K562 (cell line): ENCODE measurements at regions not wholly inside any gene's neighbourhood (a gene's known extent, or its start where the extent isn't known, plus 50 kb on each side); places are given as distances from the start of the nearest gene placed in this dataset.

Experiments
- ATAC-seq: fragments of 200-7000 bp; cut with Tn5 transposase; 3 replicates; pipeline ENCODE4 v1.9.1; 2020; ENCODE audit warnings: moderate library complexity
- BruUV-seq: library from RNA; stranded (reverse); fragments of 400-500 nt; replicated peaks from 2 replicates; lab custom pipeline; 2021; lab: Mats Ljungman, UMichigan
- CTCF ChIA-PET: fragments of 300-600 bp; formaldehyde crosslinking; extraction: SDS; loops from one replicate; lab custom pipeline; 2021; ENCODE audit warnings: low intra/inter-chr PET ratio; lab: Yijun Ruan, JAX
- POLR2A ChIA-PET: fragments of 300-600, 350-650 bp; sonication (Branson Sonifier 250); formaldehyde crosslinking; extraction: SDS; loops from one replicate; lab custom pipeline; 2021; ENCODE audit warnings: antibody characterized with exemption, inconsistent platforms; lab: Yijun Ruan, JAX
- DNase-seq, 4 experiments: peaks; one replicate each; pipeline versions ENCODE4 v3.0.0 to v3.0.0-alpha.2; 2011 to 2018; ENCODE audit warnings: low spot score in 3 of 4, mixed read lengths in 3 of 4; ENCODE audit errors: extremely low read depth in 1 of 4
- FAIRE-seq: peaks from 2 replicates; lab custom pipeline; 2011; peaks lifted over from hg19 to GRCh38; lab: Jason Lieb, UNC
- H2AFZ ChIP-seq: 2 replicates; pipeline ENCODE4 v1.6.0; 2011; ENCODE audit warnings: low read depth, low read length, control low read depth, inconsistent platforms
- H3K27ac ChIP-seq: fragments of 200-600 bp; 3 replicates; pipeline ENCODE4 v1.8.0; 2011; ENCODE audit warnings: low read depth, mild to moderate bottlenecking, control low read depth, inconsistent platforms, low read length, moderate library complexity, mixed read lengths; ENCODE audit errors: extremely low read depth
- H3K27me3 ChIP-seq, 2 experiments: fragments of 300-600 bp in 1 of 2; 2 replicates in 1 of 2; 3 replicates in 1 of 2; pipeline versions ENCODE4 v1.6.0 to v1.8.0; 2011; ENCODE audit warnings: inconsistent platforms in 2 of 2, low read length in 2 of 2, mild to moderate bottlenecking in 1 of 2, mixed read lengths in 1 of 2, moderate library complexity in 1 of 2; ENCODE audit not compliant: control insufficient read depth in 2 of 2, insufficient read depth in 2 of 2
- H3K36me3 ChIP-seq: fragments of 300-600 bp; 3 replicates; pipeline ENCODE4 v1.8.0; 2011; ENCODE audit warnings: mild to moderate bottlenecking, low read length, inconsistent platforms; ENCODE audit not compliant: control insufficient read depth, insufficient read depth
- H3K4me1 ChIP-seq, 2 experiments: fragments of 200-600 bp in 1 of 2; replicated peaks in 1 of 2; 2 replicates in 1 of 2; 3 replicates in 1 of 2; pipeline versions ENCODE4 v1.5.1 to v1.8.0; 2011; ENCODE audit warnings: inconsistent platforms in 2 of 2, low read length in 2 of 2, mild to moderate bottlenecking in 1 of 2, mixed read lengths in 1 of 2, moderate library complexity in 1 of 2; ENCODE audit not compliant: control insufficient read depth in 2 of 2, insufficient read depth in 2 of 2
- H3K4me2 ChIP-seq: 2 replicates; pipeline ENCODE4 v1.6.1; 2011; ENCODE audit warnings: low read length, control low read depth, inconsistent platforms, mixed read lengths; ENCODE audit not compliant: insufficient read depth
- H3K4me3 ChIP-seq: fragments of 200-600 bp; sonication (generic), shearing (Covaris generic); 2 replicates; pipeline ENCODE4 v1.5.1; 2016; ENCODE audit warnings: control low read depth, inconsistent platforms
- H3K79me2 ChIP-seq: fragments of 200-600 bp; 3 replicates; pipeline ENCODE4 v1.8.0; 2011; ENCODE audit warnings: low read length, inconsistent platforms; ENCODE audit not compliant: control insufficient read depth, insufficient read depth
- H3K9ac ChIP-seq, 2 experiments: 2 replicates each; pipeline versions ENCODE4 v1.6.0 to v1.6.1; 2011; ENCODE audit warnings: low read depth in 2 of 2, low read length in 2 of 2, control low read depth in 1 of 2, inconsistent platforms in 1 of 2, mild to moderate bottlenecking in 1 of 2, mixed read lengths in 1 of 2; ENCODE audit not compliant: insufficient read depth in 1 of 2
- H3K9me1 ChIP-seq: one replicate; pipeline ENCODE4 v1.6.0; 2011; ENCODE audit warnings: inconsistent platforms, mild to moderate bottlenecking, low read length, moderate library complexity; ENCODE audit not compliant: control insufficient read depth, insufficient read depth
- H3K9me3 ChIP-seq: replicated peaks from 2 replicates; pipeline ENCODE4 v1.5.1; 2011; ENCODE audit warnings: low read depth, low read length, inconsistent platforms; ENCODE audit not compliant: control insufficient read depth, insufficient read depth
- H4K20me1 ChIP-seq: replicated peaks from 2 replicates; pipeline ENCODE4 v1.6.1; 2011; ENCODE audit warnings: low read length, inconsistent platforms, mixed read lengths; ENCODE audit not compliant: control insufficient read depth, insufficient read depth
- ARID1B ChIP-seq: fragments of 450-650 bp; IDR thresholded peaks from 2 replicates; pipeline ENCODE4 v1.6.1; 2016; ENCODE audit warnings: antibody characterized with exemption, mild to moderate bottlenecking, inconsistent platforms
- ATF1 ChIP-seq, 2 experiments: fragments of 450-650 bp in 1 of 2; IDR thresholded peaks; 2 replicates each; pipeline ENCODE4 v1.6.1; 2016; ENCODE audit warnings: missing compliant biosample characterization in 1 of 2, missing genetic modification characterization in 1 of 2
- BCL6 ChIP-seq: fragments of 250-450 bp; sonication (Bioruptor Pico); IDR thresholded peaks from 2 replicates; pipeline ENCODE4 v1.4.0; 2020
- BRF2 ChIP-seq: IDR thresholded peaks from 3 replicates; pipeline ENCODE4 v1.6.1; 2011; ENCODE audit warnings: borderline replicate concordance, mild to moderate bottlenecking; ENCODE audit not compliant: insufficient read length, insufficient read depth
- CREB3 ChIP-seq: fragments of 450-650 bp; conservative IDR thresholded peaks from 2 replicates; pipeline ENCODE4 v1.6.1; 2016; ENCODE audit warnings: missing genetic modification characterization, low read depth, mild to moderate bottlenecking, missing compliant biosample characterization, moderate library complexity
- FOXA1 ChIP-seq: fragments of 450-650 bp; IDR thresholded peaks from 2 replicates; pipeline ENCODE4 v1.6.1; 2016; ENCODE audit warnings: mild to moderate bottlenecking, borderline replicate concordance
- HMG20B ChIP-seq: fragments of 250-450 bp; sonication (Bioruptor Pico); IDR thresholded peaks from 2 replicates; pipeline ENCODE4 v1.5.0; 2021; ENCODE audit warnings: mild to moderate bottlenecking
- HMGXB4 ChIP-seq: sonication (generic); formaldehyde crosslinking; IDR thresholded peaks from 2 replicates; pipeline ENCODE4 v1.8.1; 2023; ENCODE audit warnings: mild to moderate bottlenecking, missing genetic modification reagents
- MCM7 ChIP-seq, 2 experiments: fragments of 450-650 bp; IDR thresholded peaks; 2 replicates each; pipeline ENCODE4 v1.6.1; 2016 to 2018
- MLX ChIP-seq, 2 experiments: fragments of 450-650 bp in 1 of 2; sonication (generic) in 1 of 2; formaldehyde crosslinking; conservative IDR thresholded peaks; 2 replicates each; pipeline versions ENCODE4 v1.4.0 to v1.8.1; 2020 to 2022; ENCODE audit warnings: mild to moderate bottlenecking in 1 of 2, missing genetic modification reagents in 1 of 2
- NEUROD1 ChIP-seq: fragments of 150-350 bp; IDR thresholded peaks from 2 replicates; pipeline ENCODE4 v1.6.1; 2014; ENCODE audit warnings: borderline replicate concordance, low read length, low read depth; ENCODE audit not compliant: partially characterized antibody
- PRPF4 ChIP-seq: fragments of 200-400 bp; formaldehyde crosslinking; IDR thresholded peaks from one replicate; pipeline ENCODE4 v1.6.1; 2017; ENCODE audit warnings: low read length, low read depth, mild to moderate bottlenecking; ENCODE audit not compliant: insufficient read depth, poor library complexity, severe bottlenecking
- PTRF ChIP-seq: fragments of 450-650 bp; IDR thresholded peaks from 2 replicates; pipeline ENCODE4 v1.6.1; 2016; ENCODE audit warnings: mild to moderate bottlenecking, missing genetic modification characterization, missing compliant biosample characterization
- SMARCE1 ChIP-seq: fragments of 450-650 bp; IDR thresholded peaks from 2 replicates; pipeline ENCODE4 v1.7.1; 2016; ENCODE audit warnings: mild to moderate bottlenecking
- TAF7 ChIP-seq: fragments of 450-650 bp; IDR thresholded peaks from 2 replicates; pipeline ENCODE4 v1.6.1; 2016; ENCODE audit warnings: missing genetic modification characterization, missing compliant biosample characterization
- TSC22D4 ChIP-seq: fragments of 450-650 bp; IDR thresholded peaks from 2 replicates; pipeline ENCODE4 v1.6.1; 2016; ENCODE audit warnings: missing genetic modification characterization, missing biosample characterization, control low read depth
- ZFP36 ChIP-seq: fragments of 150-350 bp; IDR thresholded peaks from 2 replicates; pipeline ENCODE4 v1.6.1; 2018; ENCODE audit warnings: low read length, low read depth; ENCODE audit not compliant: partially characterized antibody
- ZNF12 ChIP-seq: sonication (generic); formaldehyde crosslinking; IDR thresholded peaks from 2 replicates; pipeline ENCODE4 v1.4.0; 2020; ENCODE audit warnings: mild to moderate bottlenecking, missing genetic modification reagents
- ZNF140 ChIP-seq: fragments of 250-450 bp; sonication (Bioruptor Pico); IDR thresholded peaks from 2 replicates; pipeline ENCODE4 v1.8.0; 2021; ENCODE audit warnings: moderate library complexity, mild to moderate bottlenecking, inconsistent platforms
- ZNF274 ChIP-seq: IDR thresholded peaks from 2 replicates; pipeline ENCODE4 v1.6.1; 2011; ENCODE audit warnings: low read depth, mild to moderate bottlenecking, low read length, moderate library complexity, borderline replicate concordance
- in situ Hi-C: fragments of 300-500 bp; cut with MboI; formaldehyde crosslinking; loops from 4 replicates; pipeline ENCODE4 v1.15.0; 2018; ENCODE audit warnings: inconsistent platforms, mixed read lengths
- intact Hi-C: fragments of 100-400 bp; cut with micrococcal nuclease; formaldehyde crosslinking; loops from 2 replicates; pipeline ENCODE4 v1.14.2; 2022

- ChIA-PET CTCF (no interaction called here), POLR2A (no interaction called here)
- intact Hi-C loops (no loop called here), in situ Hi-C loops (no loop called here)
- FAIRE-seq (no peak), ATAC-seq (no peak), DNase-seq (no peak)
- BruUV-seq = no TSS peak
- Histone ChIP-seq H2AFZ (no peak overlapping the region), H3K4me1 (no peaks in the 10 kb centered on the region), H3K4me2 (no peak overlapping the region), H4K20me1 (no peaks in the 10 kb centered on the region), H3K9me3 (peaks cover 2% of the 10 kb centered on the region; the same call in 1 of the 2 replicates), H3K9ac (no peak overlapping the region), H3K9me1 (no peaks in the 10 kb centered on the region), H3K4me3 (no peak overlapping the region), H3K79me2 (no peaks in the 10 kb centered on the region), H3K36me3 (no peaks in the 10 kb centered on the region), H3K27me3 (no peaks in the 10 kb centered on the region), H3K27ac (no peak overlapping the region)
- TF ChIP-seq MLX (CRISPR knock-in tag; conservative IDR thresholded peaks at IDR 0.05) (no peak), TSC22D4 (tag) (no peak), NEUROD1 (no peak), ZNF12 (CRISPR knock-in tag) (no peak), MCM7 (IDR thresholded peaks at IDR 0.05) (no peak), SMARCE1 (no peak), ATF1 (CRISPR knock-in tag; IDR thresholded peaks at IDR 0.05) (no peak), ATF1 (tag; IDR thresholded peaks at IDR 0.05) (no peak), HMGXB4 (CRISPR knock-in tag) (no peak), CREB3 (tag) (no peak), HMG20B (CRISPR knock-in tag) (no peak), ARID1B (no peak), PTRF (tag) (no peak), TAF7 (tag) (no peak), PRPF4 (no peak), ZFP36 (no peak), BCL6 (CRISPR knock-in tag) (no peak), ZNF274 (no peak), ZNF140 (CRISPR knock-in tag) (no peak), BRF2 (no peak), FOXA1 (no peak)
Measured at GRCh38 chr18:38262661-38263060, 697.1 kb upstream of the CELF4 start.
